DOHH2 (cell line): ENCODE measurements at regions not wholly inside any gene's neighbourhood (a gene's known extent, or its start where the extent isn't known, plus 50 kb on each side); places are given as distances from the start of the nearest gene placed in this dataset.

Experiments
- CTCF ChIP-seq: fragments of 200-600 bp; sonication (generic); IDR thresholded peaks from one replicate; pipeline ENCODE4 v1.5.1; 2014; ENCODE audit warnings: antibody characterized with exemption, mild to moderate bottlenecking, low read depth, low read length; ENCODE audit not compliant: poor library complexity, severe bottlenecking
- EZH2phosphoT487 ChIP-seq: fragments of 200-600 bp; sonication (generic); IDR thresholded peaks from 2 replicates; pipeline ENCODE4 v1.6.1; 2017; ENCODE audit warnings: borderline replicate concordance, mild to moderate bottlenecking, antibody characterized with exemption, low read length, moderate library complexity, mixed read lengths

- no peak for TF ChIP-seq CTCF
- no peak for TF ChIP-seq EZH2phosphoT487
Measured at GRCh38 chr4:178196751-178197374, 754.6 kb upstream of the AGA start.
